HG02885 (cell line): ENCODE measurements at regions not wholly inside any gene's neighbourhood (a gene's known extent, or its start where the extent isn't known, plus 50 kb on each side); places are given as distances from the start of the nearest gene placed in this dataset.

Experiments used
- ATAC-seq: cut with Tn5 transposase; IDR thresholded peaks from one replicate; pipeline ENCODE4 v1.9.1; 2021; ENCODE audit warnings: mild to moderate bottlenecking; ENCODE audit not compliant: unreplicated experiment, poor library complexity

GRCh38 chr14:96723946-96724345, 73.2 kb upstream of the VRK1 start:
- ATAC-seq: no peak

GRCh38 chr14:96725232-96725631, 72.0 kb upstream of the VRK1 start:
- no peak for ATAC-seq

- ATAC-seq: no peak
Observed at GRCh38 chr14:96727073-96727472, 70.1 kb upstream of the VRK1 start.

GRCh38 chr14:96727491-96727890, 69.7 kb upstream of the VRK1 start:
- no peak for ATAC-seq

GRCh38 chr14:96727980-96728717, 69.0 kb upstream of the VRK1 start:
- ATAC-seq: no peak

- no peak for ATAC-seq
Observed at GRCh38 chr14:96729889-96730288, 67.3 kb upstream of the VRK1 start.

GRCh38 chr14:96730386-96730785, 66.8 kb upstream of the VRK1 start:
- ATAC-seq: no peak

- ATAC-seq: no peak
Observed at GRCh38 chr14:96734076-96734622, 63.0 kb upstream of the VRK1 start.

GRCh38 chr14:96735526-96735925, 61.7 kb upstream of the VRK1 start:
- no peak for ATAC-seq

- no peak for ATAC-seq
Observed at GRCh38 chr14:96736439-96736838, 60.7 kb upstream of the VRK1 start.

- no peak for ATAC-seq
Observed at GRCh38 chr14:96737881-96738280, 59.3 kb upstream of the VRK1 start.

GRCh38 chr14:96739200-96739910, 57.8 kb upstream of the VRK1 start:
- no peak for ATAC-seq

GRCh38 chr14:96741151-96741977, 55.8 kb upstream of the VRK1 start:
- ATAC-seq: peak; percentile 79

GRCh38 chr14:96744262-96744661, 52.9 kb upstream of the VRK1 start:
- no peak for ATAC-seq

GRCh38 chr14:96745500-96746051, 51.6 kb upstream of the VRK1 start:
- no peak for ATAC-seq

GRCh38 chr14:96746101-96746500, 51.1 kb upstream of the VRK1 start:
- no peak for ATAC-seq

GRCh38 chr14:96747006-96747405, 50.2 kb upstream of the VRK1 start:
- ATAC-seq: no peak
